Stomach (tissue), 8 donors: ENCODE measurements at regions not wholly inside any gene's neighbourhood (a gene's known extent, or its start where the extent isn't known, plus 50 kb on each side); places are given as distances from the start of the nearest gene placed in this dataset.
A peak's percentile ranks its signal among the peaks of the same experiment; 100 is the strongest.

Experiments
- DNase-seq, 2 donors: peaks; one replicate each; pipeline versions ENCODE4 v3.0.0 to v3.0.0-alpha.2; 2013 to 2019
- H3K27ac ChIP-seq, 5 donors: fragments of 200-600 bp in 4 of 5; sonication (generic) in 4 of 5; one replicate each; pipeline ENCODE4 v1.5.1; 2013 to 2019; ENCODE audit warnings: mild to moderate bottlenecking in 1 of 5, moderate library complexity in 1 of 5
- H3K27me3 ChIP-seq, 3 donors: fragments of 200-600 bp; sonication (generic); one replicate each; pipeline ENCODE4 v1.5.1; 2017 to 2019; ENCODE audit warnings: mixed run types in 1 of 3
- H3K36me3 ChIP-seq, 4 donors: fragments of 200-600 bp; sonication (generic); 1 replicate in 3 of 4; 2 replicates in 1 of 4; pipeline ENCODE4 v1.5.1; 2016 to 2019
- H3K4me1 ChIP-seq, 4 donors: fragments of 200-600 bp; sonication (generic); one replicate each; pipeline ENCODE4 v1.5.1; 2016 to 2019
- H3K4me3 ChIP-seq, 4 donors: fragments of 200-600 bp; sonication (generic) in 3 of 4; one replicate each; pipeline ENCODE4 v1.5.1; 2016 to 2019; ENCODE audit warnings: mild to moderate bottlenecking in 1 of 4
- H3K9me3 ChIP-seq, 4 donors: fragments of 200-600 bp; sonication (generic); one replicate each; pipeline ENCODE4 v1.5.1; 2016 to 2019
- EP300 ChIP-seq: sonication (generic); formaldehyde crosslinking; IDR thresholded peaks from one replicate; pipeline ENCODE4 v1.6.1; 2017; ENCODE audit warnings: antibody characterized with exemption
- POLR2A ChIP-seq, 4 donors: fragments of 450-650 bp; IDR thresholded peaks; one replicate each; pipeline ENCODE4 v1.6.1; 2016; ENCODE audit warnings: antibody characterized with exemption in 4 of 4, control low read depth in 2 of 4, mild to moderate bottlenecking in 1 of 4, moderate library complexity in 1 of 4
- POLR2AphosphoS5 ChIP-seq, 3 donors: sonication (generic); formaldehyde crosslinking; IDR thresholded peaks; one replicate each; pipeline ENCODE4 v1.6.1; 2016; ENCODE audit warnings: antibody characterized with exemption in 3 of 3
- WGBS, 5 donors: extraction: QIAGEN DNeasy Blood & Tissue Kit in 3 of 5; methylation state at CpG; one replicate each; pipeline versions ENCODE4 v1.1.5 to v1.1.7; 2013 to 2018; 5-methylcytosine and 5-hydroxymethylcytosine counted together
- intact Hi-C: fragments of 100-400 bp; cut with DNase I; formaldehyde crosslinking; loops from one replicate; pipeline ENCODE4 v1.15.1; 2023; ENCODE audit warnings: low total_unique reads
- TF ChIP-seq, protein P1 (sequence below), 7 experiments: fragments of 450-650 bp in 4 of 7; fragments of 200-600 bp in 3 of 7; sonication (generic) in 3 of 7; IDR thresholded peaks; one replicate each; pipeline ENCODE4 v1.5.1; 2016 to 2019; ENCODE audit warnings: antibody characterized with exemption in 7 of 7, control low read depth in 2 of 7, mild to moderate bottlenecking in 1 of 7
- donor health status: healthy with polysubstance abuse.
- donor health status: Bipolar disorder and iron deficiency.
- donor health status: healthy.

DNA sequence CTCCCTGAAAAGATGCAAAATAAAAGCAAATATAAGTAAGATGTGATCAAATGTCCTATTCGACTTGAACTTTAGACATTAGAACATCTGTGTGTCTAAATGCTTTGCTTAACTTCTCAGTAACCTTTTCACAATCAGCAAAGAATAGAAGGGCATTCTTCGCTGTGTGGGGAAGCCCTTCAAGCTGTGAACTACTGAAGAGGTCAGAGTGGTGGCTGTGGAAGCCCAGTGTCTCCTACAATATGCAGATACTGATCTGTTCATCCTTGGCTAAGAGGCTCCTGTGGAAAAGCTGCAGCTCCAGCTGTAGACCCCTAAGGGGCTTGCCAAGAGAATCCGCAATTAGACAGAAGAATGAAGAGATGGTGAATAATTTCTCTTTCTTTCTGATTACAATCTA lies 400.3 kb upstream of the SASH1 start:
- H3K27me3 ChIP-seq, result no peaks in the 10 kb centered on the region
- H3K27ac ChIP-seq, result no peak overlapping the region
- H3K4me1 ChIP-seq, result no peaks in the 10 kb centered on the region
- 41 to 70% (median 50%) methylated on average over 3 of the region's 3 CpGs for WGBS, 5 donors
- no peaks in the 10 kb centered on the region for H3K9me3 ChIP-seq
- no peak overlapping the region for H3K4me3 ChIP-seq
- no peaks in the 10 kb centered on the region for H3K36me3 ChIP-seq
- TF ChIP-seq POLR2AphosphoS5 (IDR thresholded peaks at IDR 0.05) (no peak), EP300 (no peak), POLR2A (IDR thresholded peaks at IDR 0.05) (no peak)
- TF ChIP-seq, protein P1, sequence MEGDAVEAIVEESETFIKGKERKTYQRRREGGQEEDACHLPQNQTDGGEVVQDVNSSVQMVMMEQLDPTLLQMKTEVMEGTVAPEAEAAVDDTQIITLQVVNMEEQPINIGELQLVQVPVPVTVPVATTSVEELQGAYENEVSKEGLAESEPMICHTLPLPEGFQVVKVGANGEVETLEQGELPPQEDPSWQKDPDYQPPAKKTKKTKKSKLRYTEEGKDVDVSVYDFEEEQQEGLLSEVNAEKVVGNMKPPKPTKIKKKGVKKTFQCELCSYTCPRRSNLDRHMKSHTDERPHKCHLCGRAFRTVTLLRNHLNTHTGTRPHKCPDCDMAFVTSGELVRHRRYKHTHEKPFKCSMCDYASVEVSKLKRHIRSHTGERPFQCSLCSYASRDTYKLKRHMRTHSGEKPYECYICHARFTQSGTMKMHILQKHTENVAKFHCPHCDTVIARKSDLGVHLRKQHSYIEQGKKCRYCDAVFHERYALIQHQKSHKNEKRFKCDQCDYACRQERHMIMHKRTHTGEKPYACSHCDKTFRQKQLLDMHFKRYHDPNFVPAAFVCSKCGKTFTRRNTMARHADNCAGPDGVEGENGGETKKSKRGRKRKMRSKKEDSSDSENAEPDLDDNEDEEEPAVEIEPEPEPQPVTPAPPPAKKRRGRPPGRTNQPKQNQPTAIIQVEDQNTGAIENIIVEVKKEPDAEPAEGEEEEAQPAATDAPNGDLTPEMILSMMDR (IDR thresholded peaks at IDR 0.05), result no peak
- no peak for DNase-seq
- intact Hi-C loops, result no loop called here

DNA sequence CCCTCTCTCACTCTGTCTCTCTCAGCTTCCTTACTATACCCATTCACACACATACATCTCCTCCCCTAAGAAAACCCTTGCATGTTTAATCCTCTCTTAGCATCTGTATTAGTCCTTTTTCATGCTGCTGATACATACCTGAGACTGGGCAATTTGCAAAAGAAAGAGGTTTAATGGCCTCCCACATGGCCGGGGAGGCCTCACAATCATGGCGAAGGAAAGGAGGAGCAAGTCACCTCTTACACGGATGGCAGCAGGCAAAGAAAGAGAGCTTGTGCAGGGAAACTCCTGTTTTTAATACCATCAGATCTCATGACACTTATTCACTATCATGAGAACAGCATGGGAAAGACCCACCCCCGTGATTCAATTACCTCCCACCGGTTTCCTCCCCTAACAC lies 398.5 kb upstream of the SASH1 start:
- TF ChIP-seq EP300, result no peak
- TF ChIP-seq, protein P1 (IDR thresholded peaks at IDR 0.05), result no peak
- TF ChIP-seq POLR2A (IDR thresholded peaks at IDR 0.05), result no peak
- no peak for TF ChIP-seq POLR2AphosphoS5 (IDR thresholded peaks at IDR 0.05)
- DNase-seq, result no peak
- Histone ChIP-seq H3K4me3 (no peak overlapping the region), H3K9me3 (no peaks in the 10 kb centered on the region), H3K27me3 (no peaks in the 10 kb centered on the region), H3K36me3 (no peaks in the 10 kb centered on the region), H3K27ac (no peak overlapping the region), H3K4me1 (no peaks in the 10 kb centered on the region)
- intact Hi-C loops, result no loop called here
- 94 to 95% (median 95%) methylated on average over 5 of the region's 5 CpGs for WGBS, 5 donors

DNA sequence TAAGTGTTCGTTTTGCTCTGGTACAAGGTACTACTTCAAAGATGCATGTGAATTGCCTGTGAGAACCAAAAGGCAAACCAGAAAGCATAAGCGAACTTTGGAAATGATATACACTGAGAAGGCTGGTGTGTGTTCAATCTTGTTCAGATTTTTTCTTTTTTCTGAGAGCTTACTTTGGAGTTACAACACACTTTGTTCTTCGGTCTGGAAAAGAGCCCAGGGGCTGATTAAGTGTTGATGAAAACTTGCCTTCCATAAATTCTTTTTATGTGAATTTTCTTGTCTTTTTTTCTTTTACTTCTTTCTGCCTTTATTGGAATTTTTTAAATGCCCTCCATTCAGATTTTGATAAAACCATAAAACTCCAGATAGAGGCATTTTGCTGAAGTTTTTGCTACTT lies 395.1 kb upstream of the SASH1 start:
- TF ChIP-seq POLR2A (IDR thresholded peaks at IDR 0.05), result no peak
- no peak for TF ChIP-seq EP300
- no peak for TF ChIP-seq POLR2AphosphoS5 (IDR thresholded peaks at IDR 0.05)
- TF ChIP-seq, protein P1 (IDR thresholded peaks at IDR 0.05), result no peak
- no peak for DNase-seq
- Histone ChIP-seq H3K9me3 (no peaks in the 10 kb centered on the region), H3K4me3 (no peak overlapping the region), H3K27me3 (no peaks in the 10 kb centered on the region), H3K27ac (no peak overlapping the region), H3K4me1 (peaks cover 0 to 5% (median 2%) of the 10 kb centered on the region in 4 donors), H3K36me3 (no peaks in the 10 kb centered on the region)
- 54 to 66% (median 60%) methylated on average over 3 of the region's 3 CpGs for WGBS, 5 donors
- intact Hi-C loops, result no loop called here

DNA sequence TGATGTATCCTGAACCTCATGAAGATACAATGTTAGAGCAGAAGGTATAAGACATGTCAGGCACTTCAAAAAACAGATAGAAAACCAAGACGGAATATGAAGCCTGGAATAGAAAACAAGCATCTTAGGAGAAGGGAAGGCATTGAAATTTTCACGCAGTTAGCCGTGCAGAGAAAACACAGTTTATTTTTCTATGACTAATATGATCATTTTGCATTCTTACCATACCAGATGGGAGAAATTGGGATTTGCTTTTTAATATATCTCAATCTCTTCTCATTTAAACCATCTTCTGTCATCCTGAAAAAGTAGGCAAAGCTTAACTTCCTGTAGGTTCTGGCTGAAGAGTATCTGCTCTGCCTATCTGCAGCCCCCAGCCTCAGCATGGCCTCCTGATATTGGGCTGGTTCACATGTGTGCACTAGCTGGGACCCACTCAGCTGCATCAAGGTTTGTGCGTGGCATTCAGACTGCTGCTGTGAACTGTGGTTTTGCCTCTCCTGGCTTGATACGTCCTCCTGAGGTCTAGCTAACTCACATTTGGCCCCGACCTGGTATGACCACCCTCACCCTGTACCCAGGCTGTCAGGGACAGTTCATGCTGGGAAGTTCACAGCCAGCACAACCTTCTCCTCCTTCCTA lies 392.5 kb upstream of the SASH1 start:
- peaks cover 0 to 5% (median 2%) of the 10 kb centered on the region in 4 donors for H3K4me1 ChIP-seq
- H3K36me3 ChIP-seq, result no peaks in the 10 kb centered on the region
- no peaks in the 10 kb centered on the region for H3K27me3 ChIP-seq
- intact Hi-C loops, result no loop called here
- peak overlapping the region; percentile 12 to 56 (median 47) for H3K27ac ChIP-seq
- no peak for DNase-seq
- WGBS, 5 donors, result 65 to 80% (median 77%) methylated on average over 5 to 6 of the region's 6 CpGs
- no peaks in the 10 kb centered on the region for H3K9me3 ChIP-seq
- no peak overlapping the region for H3K4me3 ChIP-seq
- TF ChIP-seq POLR2AphosphoS5 (IDR thresholded peaks at IDR 0.05) (no peak), POLR2A (IDR thresholded peaks at IDR 0.05) (no peak), EP300 (no peak)
- TF ChIP-seq, protein P1 (IDR thresholded peaks at IDR 0.05), result no peak
